Suprapubic skin (tissue), 4 donors: ENCODE measurements at regions not wholly inside any gene's neighbourhood (a gene's known extent, or its start where the extent isn't known, plus 50 kb on each side); places are given as distances from the start of the nearest gene placed in this dataset.
"Not testable (repeated sequence)": the region's sequence is repeated elsewhere in the genome, so short reads cannot be mapped to it uniquely, and the experiment has no call there.

Source experiments
- DNase-seq, 2 donors: peaks; one replicate each; pipeline ENCODE4 v3.0.0-alpha.2; 2019; ENCODE audit warnings: low spot score in 2 of 2
- H3K27ac ChIP-seq: fragments of 200-600 bp; sonication (generic); one replicate; pipeline ENCODE4 v1.5.1; 2019
- H3K27me3 ChIP-seq: fragments of 200-600 bp; sonication (generic); one replicate; pipeline ENCODE4 v1.5.1; 2019
- H3K36me3 ChIP-seq: fragments of 200-600 bp; sonication (generic); one replicate; pipeline ENCODE4 v1.5.1; 2019
- H3K4me1 ChIP-seq: fragments of 200-600 bp; sonication (generic); one replicate; pipeline ENCODE4 v1.5.1; 2019
- H3K4me3 ChIP-seq: fragments of 200-600 bp; sonication (generic); one replicate; pipeline ENCODE4 v1.5.1; 2019; ENCODE audit warnings: mild to moderate bottlenecking
- H3K9me3 ChIP-seq: fragments of 200-600 bp; sonication (generic); one replicate; pipeline ENCODE4 v1.5.1; 2019
- CTCF ChIP-seq, 2 donors: fragments of 200-600 bp in 1 of 2; fragments of 450-650 bp in 1 of 2; sonication (generic) in 1 of 2; IDR thresholded peaks; one replicate each; pipeline ENCODE4 v1.5.1; 2016 to 2019; ENCODE audit warnings: antibody characterized with exemption in 2 of 2, mild to moderate bottlenecking in 1 of 2, moderate library complexity in 1 of 2
- EP300 ChIP-seq: sonication (generic); formaldehyde crosslinking; IDR thresholded peaks from one replicate; pipeline ENCODE4 v1.6.1; 2017; ENCODE audit warnings: antibody characterized with exemption
- POLR2A ChIP-seq, 2 donors: fragments of 450-650 bp; IDR thresholded peaks; one replicate each; pipeline ENCODE4 v1.6.1; 2017; ENCODE audit warnings: antibody characterized with exemption in 2 of 2, mild to moderate bottlenecking in 2 of 2, moderate library complexity in 2 of 2
- POLR2AphosphoS5 ChIP-seq, 3 donors: sonication (generic); formaldehyde crosslinking; IDR thresholded peaks; one replicate each; pipeline ENCODE4 v1.6.1; 2017; ENCODE audit warnings: antibody characterized with exemption in 3 of 3
- WGBS: methylation state at CpG from one replicate; pipeline ENCODE4 v1.1.5; 2018; 5-methylcytosine and 5-hydroxymethylcytosine counted together

- H3K4me3 ChIP-seq: no peak overlapping the region
- TF ChIP-seq EP300 (no peak), POLR2A (IDR thresholded peaks at IDR 0.05) (no peak), POLR2AphosphoS5 (IDR thresholded peaks at IDR 0.05) (no peak), CTCF (IDR thresholded peaks at IDR 0.05) (no peak)
- H3K27ac ChIP-seq: no peak overlapping the region
- 95% methylated on average over 4 of the region's 5 CpGs for WGBS
- no peaks in the 10 kb centered on the region for H3K4me1 ChIP-seq
- H3K9me3 ChIP-seq: no peaks in the 10 kb centered on the region
- no peak for DNase-seq
- H3K36me3 ChIP-seq: no peaks in the 10 kb centered on the region
- no peaks in the 10 kb centered on the region for H3K27me3 ChIP-seq
Observed at GRCh38 chr1:201729973-201730608, 98.9 kb upstream of the IPO9 start.

- no peak overlapping the region for H3K4me3 ChIP-seq
- no peaks in the 10 kb centered on the region for H3K36me3 ChIP-seq
- no peak overlapping the region for H3K27ac ChIP-seq
- no peaks in the 10 kb centered on the region for H3K27me3 ChIP-seq
- no peak for TF ChIP-seq EP300
- TF ChIP-seq CTCF (IDR thresholded peaks at IDR 0.05): no peak
- no peak for TF ChIP-seq POLR2A (IDR thresholded peaks at IDR 0.05)
- TF ChIP-seq POLR2AphosphoS5 (IDR thresholded peaks at IDR 0.05): no peak
- 48% methylated on average over 2 of the region's 2 CpGs for WGBS
- DNase-seq: no peak
- H3K4me1 ChIP-seq: no peaks in the 10 kb centered on the region
- H3K9me3 ChIP-seq: no peaks in the 10 kb centered on the region
Observed at GRCh38 chr1:201730611-201731010, 98.3 kb upstream of the IPO9 start.

GRCh38 chr1:201731142-201731541 is 97.8 kb upstream of the IPO9 start:
- WGBS: 87% methylated on average over 11 of the region's 11 CpGs
- no peaks in the 10 kb centered on the region for H3K9me3 ChIP-seq
- TF ChIP-seq POLR2AphosphoS5 (IDR thresholded peaks at IDR 0.05) (no peak), POLR2A (IDR thresholded peaks at IDR 0.05) (no peak), CTCF (IDR thresholded peaks at IDR 0.05) (no peak)
- no peak overlapping the region for H3K27ac ChIP-seq
- H3K4me3 ChIP-seq: no peak overlapping the region
- no peaks in the 10 kb centered on the region for H3K36me3 ChIP-seq
- H3K27me3 ChIP-seq: no peaks in the 10 kb centered on the region
- no peak for DNase-seq
- H3K4me1 ChIP-seq: peaks cover under 1% of the 10 kb centered on the region

GRCh38 chr1:201731592-201731991 is 97.4 kb upstream of the IPO9 start:
- Histone ChIP-seq H3K9me3 (no peaks in the 10 kb centered on the region), H3K27ac (no peak overlapping the region), H3K36me3 (no peaks in the 10 kb centered on the region), H3K4me3 (no peak overlapping the region), H3K27me3 (no peaks in the 10 kb centered on the region), H3K4me1 (peaks cover 5% of the 10 kb centered on the region)
- no peak for DNase-seq
- WGBS: 56% methylated on average over 1 of the region's 1 CpG
- no peak for TF ChIP-seq CTCF (IDR thresholded peaks at IDR 0.05)
- no peak for TF ChIP-seq POLR2AphosphoS5 (IDR thresholded peaks at IDR 0.05)
- no peak for TF ChIP-seq EP300
- TF ChIP-seq POLR2A (IDR thresholded peaks at IDR 0.05): no peak

- 94% methylated on average over 2 of the region's 2 CpGs for WGBS
- Histone ChIP-seq H3K4me3 (no peak overlapping the region), H3K4me1 (peaks cover 12% of the 10 kb centered on the region), H3K36me3 (no peaks in the 10 kb centered on the region), H3K27me3 (no peaks in the 10 kb centered on the region), H3K27ac (no peak overlapping the region), H3K9me3 (no peaks in the 10 kb centered on the region)
- no peak for DNase-seq
- no peak for TF ChIP-seq POLR2A (IDR thresholded peaks at IDR 0.05)
- TF ChIP-seq EP300: no peak
- no peak for TF ChIP-seq POLR2AphosphoS5 (IDR thresholded peaks at IDR 0.05)
- TF ChIP-seq CTCF (IDR thresholded peaks at IDR 0.05): no peak
Observed at GRCh38 chr1:201732351-201732750, 96.6 kb upstream of the IPO9 start.

GRCh38 chr1:201734221-201734620 is 94.7 kb upstream of the IPO9 start:
- not testable (repeated sequence) for H3K4me3 ChIP-seq, DNase-seq, H3K36me3 ChIP-seq, H3K27me3 ChIP-seq, H3K27ac ChIP-seq, H3K9me3 ChIP-seq
- 88% methylated on average over 4 of the region's 4 CpGs for WGBS
- H3K4me1 ChIP-seq: peaks cover 31% of the 10 kb centered on the region
